HG02943 (cell line): ENCODE measurements at regions not wholly inside any gene's neighbourhood (a gene's known extent, or its start where the extent isn't known, plus 50 kb on each side); places are given as distances from the start of the nearest gene placed in this dataset.

Experiments used
- ATAC-seq: cut with Tn5 transposase; IDR thresholded peaks from one replicate; pipeline ENCODE4 v1.9.1; 2021; ENCODE audit warnings: mild to moderate bottlenecking, low read depth, moderate library complexity; ENCODE audit not compliant: unreplicated experiment

DNA sequence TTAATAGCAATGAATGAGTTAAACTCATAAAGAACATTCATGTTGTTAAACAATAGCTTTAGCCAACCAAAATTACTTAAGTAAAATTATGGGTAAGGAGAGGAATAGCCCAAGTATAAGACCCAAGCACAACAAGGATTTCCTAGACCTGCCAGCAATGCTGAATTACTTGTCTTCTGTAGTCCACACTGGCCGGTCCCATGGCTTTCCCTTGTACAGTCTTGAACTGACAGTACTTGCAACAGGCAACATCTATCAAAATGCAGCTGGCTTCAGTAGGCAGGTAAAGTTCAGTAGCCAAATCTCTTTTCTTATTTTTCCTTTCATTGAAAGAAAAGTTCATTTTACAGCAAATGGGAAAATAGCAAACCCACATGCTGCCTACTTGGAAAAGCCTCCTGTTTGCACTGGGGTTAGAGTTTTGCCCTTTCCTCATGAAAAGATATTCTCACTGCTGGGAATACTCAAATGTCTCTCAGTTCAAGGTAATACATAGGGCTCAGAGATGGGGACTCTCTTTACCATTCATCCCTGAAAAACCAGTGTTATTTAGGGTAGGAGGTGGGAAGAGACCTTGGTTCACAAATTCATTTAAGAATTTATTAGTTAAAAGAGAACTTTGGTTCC lies 222.8 kb downstream of the TTLL7 start:
- no peak for ATAC-seq

DNA sequence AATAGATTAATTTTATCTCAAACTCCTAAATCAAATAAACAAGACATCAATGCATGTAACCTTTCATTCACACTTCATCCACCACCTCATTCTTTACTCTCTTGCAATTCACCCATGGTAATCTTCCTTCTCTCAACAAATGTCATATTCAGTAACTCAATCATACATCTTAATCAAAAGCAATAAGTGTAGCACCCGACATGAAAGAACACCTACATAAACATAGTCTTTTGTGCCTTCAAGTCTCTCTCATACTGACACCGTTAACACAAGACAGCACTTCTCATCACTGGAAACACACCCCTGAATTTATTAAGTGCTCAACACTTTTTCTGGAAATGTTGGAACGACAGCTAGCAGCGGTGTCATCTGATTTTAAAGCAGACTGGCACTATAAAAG lies 225.9 kb downstream of the TTLL7 start:
- no peak for ATAC-seq

DNA sequence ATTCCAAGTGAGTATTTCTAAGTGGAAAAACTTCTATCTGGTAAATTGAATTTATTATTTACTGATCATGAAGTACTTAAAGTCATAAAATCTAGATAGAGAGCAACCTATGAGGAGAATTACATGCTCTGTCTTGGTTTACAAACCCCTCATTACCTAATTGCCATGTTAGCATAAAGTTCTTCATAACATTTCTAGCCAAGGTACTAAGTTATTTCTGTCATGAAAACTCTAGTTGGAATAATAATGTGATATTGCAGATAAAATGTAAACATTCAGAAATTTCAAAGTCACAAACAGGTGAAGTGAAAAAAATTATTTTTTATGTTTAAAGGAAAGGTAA lies 228.6 kb downstream of the TTLL7 start:
- no peak for ATAC-seq

DNA sequence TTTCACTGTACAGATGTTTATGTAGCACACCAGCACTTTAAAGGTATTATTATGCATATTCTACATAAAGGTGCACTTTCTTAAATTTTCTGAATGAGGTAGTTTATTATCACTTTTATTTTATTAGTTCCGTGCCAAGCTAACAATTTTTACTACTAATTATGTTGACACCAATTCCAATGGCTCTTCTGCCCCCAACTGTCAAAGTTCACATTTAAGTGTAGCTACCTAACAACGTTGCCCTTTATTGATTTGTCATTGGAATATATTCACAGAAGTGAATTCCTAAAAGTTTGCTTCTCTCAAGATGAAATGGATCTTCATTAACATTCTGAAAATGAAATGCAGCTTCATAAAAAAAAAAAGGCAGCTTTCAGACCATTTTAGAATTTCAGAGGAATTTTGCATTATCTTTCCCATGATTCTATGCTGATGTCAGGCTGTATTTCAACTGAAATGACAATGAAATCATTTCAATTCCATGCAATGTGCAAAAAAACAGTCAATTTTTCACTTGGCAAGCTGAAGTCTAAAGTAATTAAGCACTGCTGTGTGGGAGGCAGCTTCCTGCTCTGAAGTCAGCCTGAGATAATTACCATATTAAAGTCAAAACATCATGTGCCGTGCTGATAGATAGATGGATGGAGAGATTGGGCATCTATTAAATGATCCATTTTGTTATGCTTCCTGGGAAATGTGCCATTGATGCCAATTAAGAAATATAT lies 229.2 kb downstream of the TTLL7 start:
- no peak for ATAC-seq

DNA sequence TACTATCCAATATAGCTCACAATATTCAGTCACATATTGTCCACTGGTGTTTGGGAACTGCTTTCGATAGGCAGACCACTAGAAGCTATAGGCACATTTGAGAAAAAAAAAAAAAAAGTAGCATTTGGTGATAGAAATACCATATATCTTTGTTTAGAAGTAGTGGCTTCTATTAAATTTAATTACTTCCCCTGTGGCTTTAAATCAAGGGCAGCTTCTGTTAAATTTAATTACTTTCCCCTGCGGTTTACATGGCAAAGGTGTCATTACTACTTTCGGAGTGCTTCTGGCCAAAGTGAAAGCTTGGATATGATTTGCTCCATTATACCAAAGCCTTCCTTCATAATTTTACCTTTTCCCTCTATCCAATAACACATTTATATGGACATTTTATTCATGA lies 229.9 kb downstream of the TTLL7 start:
- ATAC-seq, result no peak

DNA sequence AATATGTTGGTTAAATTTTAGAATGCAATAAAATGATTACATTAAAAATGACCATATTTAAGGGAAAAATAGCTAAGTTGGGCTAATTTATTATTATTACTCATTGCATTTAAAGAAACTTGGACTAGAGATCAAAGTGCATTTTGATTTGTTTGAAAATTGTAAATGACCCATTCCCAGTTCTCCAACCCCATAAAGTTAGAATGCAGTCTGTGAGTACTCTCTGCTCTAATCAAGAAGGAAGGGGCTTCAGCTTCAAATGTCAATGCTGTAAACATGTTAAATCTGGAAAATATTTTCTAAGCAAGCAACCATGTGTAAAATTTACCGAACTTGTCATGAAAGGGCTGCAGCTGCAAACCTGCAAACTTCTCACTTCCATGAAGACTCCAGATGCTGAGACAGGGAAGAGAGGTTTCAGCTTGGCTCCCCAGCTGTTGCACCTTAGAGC lies 232.7 kb downstream of the TTLL7 start:
- no peak for ATAC-seq

DNA sequence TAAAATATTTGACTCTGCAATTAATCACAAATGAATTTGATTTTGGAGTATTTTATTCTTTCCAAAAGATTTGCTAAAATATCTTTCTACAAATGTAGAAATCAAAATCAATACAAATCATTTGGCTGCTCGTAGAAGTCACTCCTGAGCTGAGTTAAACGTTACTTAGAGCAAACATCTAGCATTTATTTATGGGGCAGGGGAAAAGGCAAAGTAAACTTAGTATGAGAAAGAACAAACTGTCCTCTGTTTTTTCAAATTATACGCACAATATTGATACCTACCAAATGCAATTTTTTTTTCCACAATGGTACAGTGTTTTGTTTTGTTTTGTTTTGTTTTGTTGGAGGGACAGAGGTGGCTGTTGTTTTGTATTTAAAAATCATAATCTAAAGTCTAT lies 233.8 kb downstream of the TTLL7 start:
- no peak for ATAC-seq

DNA sequence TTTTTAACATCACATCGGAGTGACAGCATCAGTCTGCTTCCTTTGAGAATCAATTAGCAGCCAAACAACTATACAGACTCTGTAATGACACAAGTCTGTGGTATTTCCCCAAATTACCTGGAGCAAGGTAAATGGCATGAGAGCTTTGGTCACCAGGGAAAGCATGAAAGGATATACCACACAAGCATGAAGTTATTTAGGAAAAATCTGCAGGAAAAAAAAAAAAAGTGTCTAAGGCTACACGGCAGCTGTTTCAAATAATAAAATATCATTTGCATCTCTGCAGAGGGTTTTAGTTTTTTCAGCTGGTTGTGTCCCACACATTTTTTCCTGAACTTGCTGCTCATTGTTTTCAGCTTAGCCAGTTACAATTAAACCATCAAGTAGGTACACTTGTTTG lies 234.7 kb downstream of the TTLL7 start:
- no peak for ATAC-seq

DNA sequence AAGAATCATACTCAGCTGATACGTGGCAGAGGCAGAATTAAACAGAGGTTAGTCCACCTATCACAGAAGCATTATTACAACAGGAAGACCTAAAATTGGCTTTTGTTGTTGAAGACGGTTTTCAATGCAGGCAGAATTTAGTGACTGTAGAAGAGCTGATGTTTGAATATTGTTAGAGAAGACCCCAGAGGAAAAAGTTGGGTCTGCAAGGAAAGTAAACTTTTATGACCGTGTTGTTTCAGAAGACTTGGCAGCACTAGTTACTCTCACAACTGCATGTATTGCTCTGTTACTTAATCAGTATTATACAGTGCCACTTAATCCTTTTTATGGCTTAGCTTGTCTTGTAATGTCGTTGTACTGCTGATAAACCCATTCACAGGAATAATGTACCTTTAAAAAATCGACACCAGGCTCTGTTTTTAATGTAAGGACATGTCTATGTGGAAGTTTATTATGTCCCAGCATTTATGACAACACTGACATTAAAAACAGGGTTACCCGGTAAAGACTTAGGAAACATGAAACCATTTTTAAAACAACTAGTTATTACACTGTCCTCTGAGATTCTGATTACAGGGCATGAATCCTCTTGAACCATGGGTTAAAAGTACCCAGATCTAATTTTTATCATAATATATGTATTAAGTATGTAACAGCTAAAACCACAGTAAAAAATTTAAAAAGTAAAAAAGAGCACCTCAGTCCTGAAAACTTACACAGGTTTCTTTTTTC lies 235.4 kb downstream of the TTLL7 start:
- ATAC-seq, result no peak

DNA sequence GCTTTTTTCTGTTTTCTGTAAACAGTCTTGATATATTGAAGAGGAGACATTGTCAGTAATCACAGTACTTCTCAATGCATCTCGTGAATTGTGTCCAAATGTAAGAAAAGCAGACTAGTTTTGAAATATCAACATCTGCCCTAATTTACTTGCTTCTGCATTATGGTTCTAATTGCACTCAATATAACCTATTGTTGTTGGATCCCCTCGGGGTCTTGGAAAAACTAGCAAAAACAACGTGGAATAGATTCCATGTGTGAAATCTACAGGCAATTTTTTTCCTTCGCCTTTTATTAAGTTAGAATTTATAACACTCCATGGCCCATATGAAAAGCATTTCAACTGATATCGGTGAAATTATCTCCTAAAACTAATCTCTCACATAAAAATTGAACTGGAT lies 236.5 kb downstream of the TTLL7 start:
- ATAC-seq, result no peak

DNA sequence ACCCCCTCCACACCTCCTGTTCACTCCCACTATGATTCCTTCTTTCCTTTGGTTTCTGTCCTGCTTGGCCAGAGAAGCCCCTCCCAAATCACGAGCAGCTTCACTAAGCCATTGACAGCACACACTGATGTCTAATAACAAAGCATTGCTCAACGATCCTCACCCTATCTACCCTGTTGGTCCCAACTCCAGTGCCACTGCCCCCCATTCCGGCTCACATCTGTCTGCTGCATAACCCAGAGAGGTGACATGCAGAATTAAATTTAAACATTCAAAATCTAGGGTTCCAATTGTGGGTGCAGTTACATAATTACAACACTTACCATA lies 236.9 kb downstream of the TTLL7 start:
- ATAC-seq, result no peak

DNA sequence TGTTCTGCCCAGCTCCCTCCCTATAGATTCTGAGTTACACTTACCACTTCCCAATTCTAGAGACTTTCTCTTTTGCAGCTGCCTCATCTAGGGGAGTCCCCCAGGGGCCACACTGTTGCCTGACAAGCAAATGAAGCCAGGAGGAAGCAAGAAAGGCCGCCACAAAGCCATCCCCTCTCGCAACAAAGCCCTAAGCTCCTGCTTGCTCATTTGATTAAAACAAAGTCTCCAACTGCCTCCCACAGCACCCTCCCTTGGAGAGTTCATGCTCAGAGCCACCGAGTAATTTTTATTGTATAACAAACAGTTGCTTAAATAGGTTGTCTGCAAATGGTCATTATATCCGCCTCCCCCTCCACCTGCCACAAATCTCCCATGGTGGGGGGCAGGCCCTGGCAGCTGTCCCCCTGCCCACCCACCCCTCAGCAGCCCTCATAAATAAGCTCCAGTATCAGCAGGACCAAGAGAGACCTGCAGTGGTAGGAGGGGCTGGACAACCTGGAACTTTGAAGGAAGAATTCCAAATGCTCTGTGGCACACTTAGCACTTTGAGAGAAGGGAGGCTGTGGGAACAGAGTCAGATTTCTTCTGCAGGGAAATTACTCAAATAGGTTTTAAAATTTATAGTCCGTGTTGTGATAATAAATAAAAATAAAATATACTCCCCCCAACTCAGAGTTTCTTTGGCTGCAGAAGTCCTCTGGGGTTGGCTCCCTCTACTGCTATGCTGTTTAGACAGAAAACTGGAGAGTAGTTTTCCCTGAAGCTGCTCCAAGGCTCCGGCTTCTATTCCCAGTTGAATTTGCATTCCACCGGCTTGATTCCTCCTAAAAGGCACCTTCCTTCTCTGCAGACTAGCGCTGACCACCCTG lies 237.5 kb downstream of the TTLL7 start:
- ATAC-seq, result peak; percentile 95

DNA sequence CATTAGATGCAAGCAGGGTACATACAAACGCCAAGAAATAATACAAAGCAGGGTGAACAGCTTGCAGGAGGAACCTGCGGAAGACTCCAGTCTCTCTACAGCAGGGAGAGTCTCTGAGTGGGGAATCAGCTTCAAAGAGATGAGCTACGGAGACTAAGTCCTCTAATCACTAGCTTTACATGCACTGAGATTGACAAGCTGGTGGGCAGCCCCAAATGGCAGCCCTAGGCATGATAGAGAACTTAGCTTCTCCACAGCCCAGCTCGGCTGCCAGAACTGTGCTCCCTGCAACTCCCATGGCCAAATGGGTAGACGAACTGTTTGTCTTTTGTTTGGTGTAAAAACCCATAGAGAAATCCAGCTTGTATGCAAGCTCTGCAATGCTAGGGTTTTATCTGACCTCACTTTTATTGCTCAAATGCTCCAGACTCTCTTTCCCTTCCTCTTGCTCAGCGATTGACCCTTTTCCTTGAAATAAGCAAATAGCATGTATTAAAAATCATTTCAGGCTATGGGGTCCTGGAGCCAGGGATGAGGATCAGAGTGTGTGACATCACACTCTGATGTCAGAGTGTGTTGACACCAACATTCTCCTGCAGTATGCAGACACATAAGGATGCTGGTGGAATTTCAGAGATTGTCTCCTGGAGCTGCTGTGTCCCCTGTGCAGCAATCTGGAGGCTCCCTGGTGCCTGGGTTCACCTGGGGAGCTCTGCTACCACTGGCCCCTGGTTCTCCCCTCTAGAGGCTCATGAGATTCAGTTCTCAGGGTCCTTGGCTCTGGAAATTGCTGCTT lies 238.5 kb downstream of the TTLL7 start:
- ATAC-seq, result no peak

DNA sequence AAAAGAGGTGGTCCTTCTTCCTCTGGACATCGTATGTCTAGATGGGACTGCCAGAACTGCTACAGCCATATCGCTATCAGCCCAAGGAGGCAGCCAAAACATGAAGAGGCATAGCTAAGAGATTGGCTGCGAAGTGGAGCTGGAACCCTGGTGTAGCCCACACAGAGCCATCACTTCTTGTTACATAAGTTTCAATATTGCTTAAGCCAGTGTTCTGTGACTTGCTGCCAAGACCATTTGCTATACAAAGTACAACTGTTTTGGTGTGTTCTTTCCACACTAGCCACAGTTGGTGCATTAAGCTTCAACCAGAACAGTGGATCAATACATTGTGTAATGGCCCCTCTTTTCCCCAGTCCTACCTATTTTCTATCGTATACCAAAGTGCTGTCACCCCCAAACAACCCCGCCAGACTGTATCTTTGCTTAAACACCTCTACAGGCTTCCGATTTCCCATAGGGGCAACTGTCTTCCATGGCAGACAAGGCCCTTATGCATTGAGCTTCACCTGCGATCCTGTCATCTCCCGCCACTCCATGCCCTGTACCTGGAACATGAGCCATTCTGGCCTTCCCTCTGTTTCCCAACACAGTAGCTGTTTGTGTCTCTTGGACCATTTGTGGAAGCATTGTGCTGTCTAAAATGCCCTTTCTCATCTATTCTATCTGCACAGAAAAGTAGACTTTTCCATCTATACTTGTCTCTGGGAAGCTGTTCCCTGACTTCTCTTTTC lies 241.8 kb downstream of the TTLL7 start:
- ATAC-seq, result no peak

DNA sequence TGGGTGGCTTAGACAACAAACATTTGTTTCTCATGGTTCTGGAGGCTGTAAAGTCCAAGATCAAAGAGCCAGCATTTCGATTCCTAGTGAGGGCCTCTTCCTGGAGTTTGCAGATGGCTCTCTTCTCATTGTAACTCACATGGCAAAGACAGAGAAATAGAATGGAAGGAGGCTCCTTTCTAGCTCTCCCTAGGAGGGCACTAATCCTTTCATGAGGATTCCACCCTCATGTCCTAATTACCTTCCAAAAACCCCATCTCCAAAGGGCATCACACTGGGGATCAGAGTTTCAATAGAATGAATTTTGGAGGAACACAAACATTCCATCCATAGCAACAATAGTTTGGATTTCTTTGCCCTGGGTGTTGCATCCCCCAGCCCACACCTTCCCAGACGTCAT lies 247.3 kb downstream of the TTLL7 start:
- no peak for ATAC-seq

DNA sequence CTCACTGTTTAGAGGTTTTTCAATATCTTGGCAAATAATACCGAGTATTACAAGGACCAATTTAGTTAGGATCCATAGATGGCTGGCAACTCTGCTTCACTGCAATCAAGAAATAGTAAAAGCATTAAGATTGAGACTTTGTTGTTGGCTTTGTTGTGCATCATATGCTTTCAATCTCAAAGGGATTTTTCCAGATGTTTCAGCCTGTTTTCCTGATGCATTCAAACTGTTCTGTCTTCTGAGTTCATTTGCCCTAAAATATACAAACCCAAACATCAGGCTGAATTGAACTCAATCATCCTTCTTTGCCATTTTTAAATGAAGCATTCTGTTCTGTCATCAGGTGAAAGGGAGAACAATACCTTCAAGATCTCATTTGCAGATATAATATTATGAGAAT lies 248.7 kb downstream of the TTLL7 start:
- ATAC-seq, result no peak

DNA sequence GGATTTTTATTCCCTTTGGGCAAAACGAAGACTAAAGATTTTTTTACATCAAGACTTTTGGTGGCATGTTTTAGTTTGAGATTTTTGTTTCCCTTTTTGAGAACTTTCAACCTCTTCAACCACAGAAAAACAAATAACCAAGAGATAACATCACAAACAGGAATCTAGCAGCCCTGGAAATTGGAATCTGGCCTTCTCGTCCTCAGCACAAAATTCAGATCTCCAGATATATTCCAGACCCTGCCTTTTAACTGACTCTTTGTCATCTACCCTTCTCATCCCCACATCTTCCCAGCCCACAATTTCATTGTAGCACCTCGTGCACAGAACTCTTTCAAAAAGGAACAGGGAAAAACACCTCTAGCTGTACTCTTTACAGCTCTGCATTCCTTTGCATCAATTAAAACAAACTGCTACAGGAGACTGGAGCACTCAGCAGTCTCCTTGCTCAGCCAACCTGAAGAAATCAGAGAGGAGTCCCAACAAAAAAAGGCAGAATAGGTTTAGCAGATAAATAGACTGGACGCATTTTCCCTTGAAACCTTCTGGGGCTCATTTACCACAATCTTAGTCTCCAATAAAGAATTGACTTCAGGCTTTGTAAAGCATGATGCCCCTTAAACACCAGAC lies 251.0 kb downstream of the TTLL7 start:
- no peak for ATAC-seq

DNA sequence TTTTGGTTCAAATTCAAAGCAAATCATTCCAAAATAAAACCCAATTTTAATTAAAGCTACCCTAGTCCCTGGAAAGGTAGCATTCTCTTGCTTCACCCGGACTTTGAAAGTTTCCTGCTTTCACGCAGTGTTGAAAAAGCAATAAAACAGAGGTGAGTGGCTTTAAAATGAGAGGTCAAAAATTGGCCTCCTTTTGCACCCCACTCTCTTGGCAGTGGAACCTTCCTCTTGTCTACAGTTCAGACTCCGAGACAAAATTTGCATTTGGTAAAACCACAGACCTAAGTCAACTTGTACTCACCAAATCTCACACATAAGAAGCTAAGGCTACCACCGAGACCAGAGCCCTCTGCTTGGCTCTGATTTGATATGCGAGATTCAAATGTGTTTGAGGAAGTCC lies 252.7 kb downstream of the TTLL7 start:
- no peak for ATAC-seq

DNA sequence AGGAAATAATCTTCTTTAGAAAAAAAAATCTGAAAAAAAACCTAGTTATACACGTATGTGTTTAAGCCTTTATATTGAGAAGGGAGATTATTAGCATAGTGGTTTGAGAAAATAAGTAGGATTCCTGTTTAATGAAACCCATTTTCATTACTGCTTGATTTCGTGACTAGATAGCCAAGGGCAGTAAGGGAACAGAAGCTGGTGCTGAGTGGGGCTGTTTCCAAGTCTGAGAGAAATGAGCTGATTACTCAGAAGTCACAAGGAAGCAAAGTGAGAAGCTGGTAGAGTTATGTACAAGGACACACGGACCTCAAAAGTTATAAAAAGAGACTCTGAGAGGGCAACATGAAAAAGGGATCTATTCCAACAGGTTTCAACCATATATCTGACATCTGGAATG lies 256.5 kb downstream of the TTLL7 start:
- ATAC-seq, result no peak
